ENCODE measurements at regions not wholly inside any gene's neighbourhood (a gene's known extent, or its start where the extent isn't known, plus 50 kb on each side); places are given as distances from the start of the nearest gene placed in this dataset.
A peak's percentile ranks its signal among the peaks of the same experiment; 100 is the strongest.

- DNase-seq: no peak
Measured at GRCh38 chr11:31997955-31998354, 92.9 kb upstream of the RCN1 start.

- no peak for DNase-seq
Measured at GRCh38 chr11:31996159-31996881, 94.6 kb upstream of the RCN1 start.

DNA sequence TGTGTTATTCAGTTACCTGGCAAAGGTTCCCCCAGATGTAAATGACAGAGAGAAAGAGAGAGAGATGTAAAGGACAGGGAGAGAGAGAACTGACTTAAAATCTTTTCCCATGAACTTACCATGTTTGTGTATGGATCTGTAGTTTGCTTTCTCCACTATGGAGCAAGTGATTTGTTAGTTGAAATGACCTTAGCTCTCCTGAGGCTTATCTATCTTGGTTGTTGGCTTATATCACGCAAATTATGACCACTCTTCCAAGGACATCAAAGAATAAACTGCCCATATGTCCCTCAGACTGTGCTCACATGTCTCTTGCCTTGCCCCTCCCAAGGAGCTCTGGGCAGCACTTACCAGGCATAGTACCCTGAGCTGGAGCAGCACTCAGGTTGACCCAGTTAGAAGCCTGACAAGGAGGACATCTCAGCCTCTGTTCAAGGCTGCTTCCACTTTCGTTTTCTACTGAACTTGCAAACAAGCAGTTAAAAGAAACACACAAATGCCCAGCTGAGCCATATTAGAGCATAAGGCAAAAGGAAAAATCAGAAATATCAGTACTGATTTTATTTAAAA, 95.3 kb upstream of the RCN1 start:
- no peak for DNase-seq

- no peak for DNase-seq
Measured at GRCh38 chr11:31995032-31995431, 95.8 kb upstream of the RCN1 start.

DNA sequence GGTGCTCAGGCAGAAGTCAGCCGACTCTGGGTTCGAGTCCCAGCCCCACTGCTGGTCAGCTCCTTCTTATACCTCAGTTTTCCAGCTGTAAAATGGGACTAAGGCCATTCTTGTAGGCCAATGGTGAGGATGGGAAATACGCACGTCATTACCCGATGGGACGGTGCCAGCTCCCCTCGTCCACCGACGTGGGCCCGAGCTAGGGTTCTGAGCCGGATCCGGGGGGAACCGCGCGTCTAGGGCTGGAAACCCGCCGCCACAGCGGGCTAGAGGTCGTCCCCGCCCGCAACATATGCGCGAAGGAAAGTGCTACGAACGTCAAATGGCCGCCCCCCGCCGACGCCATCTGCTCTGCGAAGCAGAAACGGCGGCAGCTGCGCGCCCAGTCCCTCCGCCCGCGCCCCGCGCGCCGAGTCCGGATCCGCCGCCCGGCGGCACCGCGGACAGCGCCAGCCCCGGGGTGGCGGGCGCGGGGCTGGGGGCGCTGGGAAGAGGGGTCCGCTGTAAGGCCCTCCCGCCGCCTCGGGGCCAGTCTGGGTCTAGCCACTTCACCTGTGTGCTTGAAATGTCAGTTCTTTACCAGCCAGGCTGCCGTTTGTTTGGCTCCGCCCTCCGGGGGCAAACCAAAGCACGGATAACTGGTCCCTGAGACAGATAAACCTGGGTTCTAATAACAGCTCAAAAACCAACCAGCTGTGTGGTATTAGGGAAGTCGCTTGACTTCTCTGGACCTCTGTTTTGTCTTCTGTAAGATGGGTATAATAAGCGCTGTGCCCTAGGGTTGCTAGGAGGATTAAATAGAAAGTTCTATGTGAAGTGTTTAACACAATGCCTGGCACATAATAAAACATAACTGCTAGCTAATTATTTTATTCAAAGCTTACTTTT, 103.5 kb upstream of the RCN1 start:
- DNase-seq: no peak

GRCh38 chr11:31986201-31986889, 104.5 kb upstream of the RCN1 start:
- DNase-seq: no peak

DNA sequence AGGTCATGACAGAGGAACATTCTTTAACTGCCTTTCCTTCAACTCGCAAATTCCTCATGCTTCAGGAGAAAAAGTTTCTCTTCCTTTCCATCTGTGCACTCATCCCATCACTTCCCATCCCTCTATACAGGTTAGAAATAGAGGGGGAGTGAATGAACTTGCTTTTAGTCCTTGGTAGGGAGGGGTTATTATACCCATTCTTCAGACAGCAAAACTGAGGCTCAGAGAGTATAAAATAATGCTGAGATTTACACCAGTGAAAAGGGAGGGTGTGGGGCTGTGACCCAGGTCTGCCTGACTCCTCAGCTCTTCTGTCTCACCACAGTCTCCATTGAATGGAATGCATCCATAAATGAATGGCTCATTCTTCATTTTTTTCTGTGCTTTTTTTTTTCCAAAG, 109.4 kb upstream of the RCN1 start:
- no peak for DNase-seq

- no peak for DNase-seq
Measured at GRCh38 chr11:31977343-31977742, 113.5 kb upstream of the RCN1 start.

DNA sequence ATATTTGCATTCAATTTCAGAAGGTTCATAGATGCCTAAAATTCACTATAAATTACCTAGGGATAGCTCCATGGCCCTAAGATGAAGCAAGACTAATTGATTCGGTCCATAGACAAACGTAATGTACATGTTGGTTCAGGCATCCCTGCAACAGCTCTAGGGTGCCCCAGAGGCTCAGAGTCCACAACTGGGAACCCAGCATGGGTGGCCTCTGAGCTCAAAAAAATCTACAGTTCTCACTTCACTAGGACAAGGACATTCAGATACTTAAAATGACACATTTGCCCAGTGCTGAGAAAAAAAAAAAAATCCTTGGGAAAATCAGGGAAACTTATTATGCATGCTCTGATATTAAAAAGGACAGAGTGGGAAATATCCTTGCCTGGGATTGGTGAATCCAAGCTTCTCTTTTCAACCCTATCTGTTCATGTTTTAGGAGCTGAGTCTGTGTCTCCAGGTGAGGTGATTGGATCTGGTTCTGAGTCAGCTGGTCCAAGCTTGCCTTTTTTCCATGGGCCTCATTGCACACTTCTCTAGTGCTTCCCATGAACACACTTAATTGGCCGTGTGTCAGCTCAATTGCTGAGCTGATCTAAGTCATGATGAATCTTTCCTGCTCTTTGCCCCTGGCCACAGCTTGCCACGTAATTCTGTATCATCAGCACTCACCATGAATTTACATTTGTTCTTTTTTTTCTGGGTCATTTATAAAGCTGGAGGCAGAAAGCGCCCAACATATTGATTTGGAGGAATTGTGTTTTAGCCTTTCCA, 116.3 kb upstream of the RCN1 start:
- no peak for DNase-seq

- no peak for DNase-seq
Measured at GRCh38 chr11:31973172-31973571, 117.7 kb upstream of the RCN1 start.

DNA sequence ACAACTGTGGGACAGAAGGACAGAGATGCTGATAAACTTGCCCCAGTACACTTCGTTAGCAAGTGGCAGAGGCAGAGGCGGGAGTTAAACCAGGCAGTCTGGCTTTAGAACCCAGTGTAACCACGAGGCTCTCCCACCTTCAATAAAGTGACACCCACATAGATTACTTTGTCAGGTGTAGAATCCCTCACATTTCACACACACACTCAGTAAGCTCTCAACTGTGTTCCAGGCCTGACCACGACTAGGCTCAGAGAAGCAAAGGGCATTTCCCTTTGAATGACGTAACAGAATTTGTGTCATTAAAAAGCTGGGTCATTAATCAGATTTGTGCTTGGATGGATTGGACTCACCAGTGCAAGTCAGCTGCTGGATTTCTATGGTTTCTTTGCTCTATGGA, 118.3 kb upstream of the RCN1 start:
- no peak for DNase-seq

- no peak for DNase-seq
Measured at GRCh38 chr11:31969359-31969702, 121.5 kb upstream of the RCN1 start.

DNA sequence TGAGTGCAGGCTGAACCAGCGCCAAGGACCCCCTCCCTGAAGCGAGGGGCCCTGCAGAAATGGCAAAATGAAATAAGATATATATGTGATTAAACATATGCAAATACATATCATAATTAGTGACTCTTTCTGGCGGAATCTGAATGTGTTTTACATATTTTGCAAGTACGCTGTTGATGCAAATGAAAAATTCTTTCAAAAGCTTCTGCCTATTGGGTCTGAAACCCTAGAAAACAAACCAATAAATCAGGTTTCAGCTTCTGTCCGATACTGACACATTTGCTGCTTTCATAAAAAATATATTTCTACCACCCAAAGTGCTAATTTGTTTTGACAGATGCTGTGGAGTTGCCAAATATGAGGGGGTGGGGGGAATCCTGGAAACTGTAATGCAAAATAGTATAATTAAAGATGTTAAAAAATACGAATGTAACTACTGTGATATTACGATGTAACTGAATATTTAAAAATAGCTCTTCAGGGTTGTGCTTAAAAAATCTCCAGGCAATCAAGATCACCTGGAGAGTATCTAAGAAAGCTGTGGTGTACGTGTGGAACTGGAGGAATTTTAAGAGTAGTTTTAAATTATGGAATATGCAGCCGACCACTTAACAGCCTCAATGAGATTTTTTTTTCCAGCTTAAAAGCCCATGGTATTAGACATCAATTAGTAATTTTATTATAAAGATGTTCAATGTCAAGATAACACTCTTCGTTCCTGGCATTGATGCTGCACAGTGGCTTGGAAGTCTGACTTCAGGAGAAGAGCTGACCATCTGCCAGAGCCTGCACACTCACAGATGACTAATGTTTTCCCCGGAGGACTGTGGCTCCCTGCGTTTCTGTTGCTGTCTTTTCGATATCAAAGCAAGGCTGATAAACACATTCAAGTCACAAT, 122.2 kb upstream of the RCN1 start:
- DNase-seq: no peak

DNA sequence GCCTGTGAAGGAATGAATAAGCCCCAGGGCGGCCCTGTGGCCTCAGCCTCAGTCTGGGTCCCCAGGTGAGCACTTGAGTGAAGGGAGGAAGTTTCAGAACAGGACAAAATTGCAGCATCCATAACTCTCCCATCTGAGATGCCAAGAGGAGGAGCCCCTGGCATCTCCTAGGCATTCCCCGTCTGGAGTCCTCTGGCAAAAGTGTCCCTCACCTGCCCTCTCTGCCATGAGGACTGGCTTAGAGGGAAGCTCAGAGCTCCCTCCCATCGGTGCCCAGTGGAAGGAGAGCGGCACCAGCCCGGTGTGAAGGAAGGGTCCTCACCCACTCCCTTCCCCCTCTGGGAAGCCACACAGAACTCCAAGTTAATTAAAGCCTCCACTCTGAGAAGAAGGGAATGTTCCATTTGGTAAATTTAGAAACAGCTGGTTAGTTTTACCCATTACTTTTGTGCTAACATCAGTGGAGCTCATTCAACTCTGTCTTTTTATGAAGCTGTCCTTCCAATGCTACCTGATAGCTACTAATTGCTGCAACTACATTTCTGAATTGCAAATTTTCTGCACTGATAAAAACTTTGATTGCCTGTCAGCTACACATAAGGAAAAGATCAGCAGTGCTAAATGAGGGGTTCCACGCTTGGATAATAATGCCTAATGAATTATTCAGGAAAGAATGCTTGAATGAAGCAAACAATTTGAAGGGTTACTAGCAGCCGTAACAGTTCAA, 123.3 kb upstream of the RCN1 start:
- no peak for DNase-seq

DNA sequence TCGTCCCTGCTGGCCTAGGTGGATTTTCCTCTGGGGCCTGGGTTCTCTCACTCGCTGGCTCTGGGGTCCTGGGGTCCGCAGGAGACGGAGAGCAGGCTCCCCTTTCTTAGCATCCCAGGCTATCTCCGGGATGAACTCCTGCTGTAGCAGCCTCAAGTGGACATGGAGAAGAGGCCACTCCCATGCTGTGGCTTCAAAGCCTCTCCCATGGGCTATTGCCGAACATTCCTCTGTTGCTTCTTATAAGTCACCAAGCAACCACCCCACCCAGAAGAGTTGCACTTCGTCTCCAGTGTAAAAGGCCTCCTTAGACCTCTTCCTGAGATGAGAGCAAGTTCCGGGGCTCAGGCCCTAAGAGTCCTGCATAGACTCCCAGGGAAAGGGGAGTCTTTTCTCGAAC, 124.0 kb upstream of the RCN1 start:
- DNase-seq: no peak

DNA sequence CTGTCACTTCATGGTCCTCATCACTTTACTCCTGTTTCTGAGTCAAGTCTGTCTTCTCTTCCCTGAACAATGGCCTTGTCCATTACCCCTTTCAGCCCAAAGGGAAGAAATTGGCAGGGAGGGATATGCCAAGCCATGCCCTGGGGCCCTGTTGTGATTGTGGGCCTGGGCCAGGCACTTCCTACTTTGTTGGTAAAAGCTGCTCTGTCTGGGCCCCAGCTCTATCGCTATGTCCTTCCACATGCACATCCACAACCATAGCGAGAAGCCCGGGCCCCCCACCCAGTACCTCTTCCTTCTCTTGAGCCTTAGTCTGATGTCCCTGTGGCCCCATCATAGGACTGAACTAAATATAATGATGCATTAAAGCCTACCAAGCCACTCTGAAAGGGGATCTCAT, 126.7 kb upstream of the RCN1 start:
- no peak for DNase-seq

DNA sequence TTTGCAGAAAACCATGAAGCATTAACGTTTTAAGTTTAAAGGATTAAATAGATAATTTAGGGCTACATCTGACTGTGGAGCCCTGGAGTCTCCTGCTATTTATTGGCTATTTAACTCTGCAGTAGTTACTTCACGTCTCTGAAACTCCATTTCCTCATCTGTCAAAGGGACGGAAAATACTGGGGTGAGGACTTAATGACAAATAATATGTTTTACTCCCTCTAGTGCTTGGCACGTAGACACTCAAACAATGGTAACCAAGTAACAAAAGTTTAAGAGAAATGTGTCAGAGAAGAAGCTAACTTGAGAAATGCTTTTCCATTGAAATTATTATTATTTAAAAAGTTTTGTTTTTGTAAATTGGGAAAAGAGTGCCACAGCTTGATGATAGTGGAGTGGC, 130.7 kb upstream of the RCN1 start:
- DNase-seq: no peak

- no peak for DNase-seq
Measured at GRCh38 chr11:31959716-31960115, 131.2 kb upstream of the RCN1 start.

- DNase-seq: peak; percentile 38
Measured at GRCh38 chr11:31958076-31958735, 132.7 kb upstream of the RCN1 start.

- no peak for DNase-seq
Measured at GRCh38 chr11:31957674-31958073, 133.2 kb upstream of the RCN1 start.
